Glutamatergic neuron (in vitro differentiated cells): ENCODE measurements at regions not wholly inside any gene's neighbourhood (a gene's known extent, or its start where the extent isn't known, plus 50 kb on each side); places are given as distances from the start of the nearest gene placed in this dataset.

Source experiments
- DNase-seq: peaks from one replicate; pipeline ENCODE4 v3.0.0; 2022
- H3K27ac Mint-ChIP-seq: one replicate; pipeline ENCODE4 v1.8.0; 2020; ENCODE audit warnings: mild to moderate bottlenecking, mixed read lengths, inconsistent platforms; ENCODE audit not compliant: unreplicated experiment
- H3K27me3 Mint-ChIP-seq: one replicate; pipeline ENCODE4 v1.8.0; 2020; ENCODE audit warnings: mild to moderate bottlenecking, moderate library complexity, mixed read lengths, inconsistent platforms; ENCODE audit not compliant: unreplicated experiment
- H3K36me3 Mint-ChIP-seq: one replicate; pipeline ENCODE4 v1.8.0; 2020; ENCODE audit warnings: mild to moderate bottlenecking, mixed read lengths, inconsistent platforms; ENCODE audit not compliant: unreplicated experiment
- H3K4me1 Mint-ChIP-seq: one replicate; pipeline ENCODE4 v1.8.0; 2020; ENCODE audit warnings: mild to moderate bottlenecking, low read depth, mixed read lengths, inconsistent platforms; ENCODE audit not compliant: unreplicated experiment
- H3K4me3 Mint-ChIP-seq: one replicate; pipeline ENCODE4 v1.8.0; 2020; ENCODE audit warnings: mild to moderate bottlenecking, mixed read lengths, inconsistent platforms; ENCODE audit not compliant: unreplicated experiment
- H3K9me3 Mint-ChIP-seq: one replicate; pipeline ENCODE4 v1.8.0; 2020; ENCODE audit warnings: mild to moderate bottlenecking, moderate library complexity, mixed read lengths, inconsistent platforms; ENCODE audit not compliant: unreplicated experiment
- CTCF ChIP-seq: fragments of 200-600 bp; sonication (generic); IDR thresholded peaks from one replicate; pipeline ENCODE4 v1.5.0; 2021; ENCODE audit not compliant: partially characterized antibody, unreplicated experiment

GRCh38 chr7:155399577-155399976, 58.4 kb upstream of the EN2 start:
- Mint-ChIP-seq H3K27me3 (peaks cover 7% of the 10 kb centered on the region), H3K9me3 (peaks cover 5% of the 10 kb centered on the region), H3K4me1 (no peaks in the 10 kb centered on the region)

GRCh38 chr7:155401231-155401630, 56.7 kb upstream of the EN2 start:
- H3K27ac Mint-ChIP-seq, result no peak overlapping the region
- no peak for DNase-seq
- no peaks in the 10 kb centered on the region for H3K36me3 Mint-ChIP-seq
- H3K4me3 Mint-ChIP-seq, result no peak overlapping the region
- H3K4me1 Mint-ChIP-seq, result no peaks in the 10 kb centered on the region
- TF ChIP-seq CTCF, result no peak
- H3K27me3 Mint-ChIP-seq, result peaks cover 4% of the 10 kb centered on the region
- peaks cover 5% of the 10 kb centered on the region for H3K9me3 Mint-ChIP-seq

More at GRCh38 chr7:155399577-155399976, 58.4 kb upstream of the EN2 start:
- Mint-ChIP-seq H3K36me3 (no peaks in the 10 kb centered on the region), H3K27ac (no peak overlapping the region), H3K4me3 (no peak overlapping the region)
- DNase-seq, result no peak
- TF ChIP-seq CTCF, result no peak

- DNase-seq, result no peak
- Mint-ChIP-seq H3K27me3 (peaks cover 4% of the 10 kb centered on the region), H3K27ac (no peak overlapping the region), H3K36me3 (no peaks in the 10 kb centered on the region), H3K9me3 (peaks cover 5% of the 10 kb centered on the region), H3K4me3 (no peak overlapping the region), H3K4me1 (no peaks in the 10 kb centered on the region)
- TF ChIP-seq CTCF, result no peak
Measured at GRCh38 chr7:155401884-155402283, 56.0 kb upstream of the EN2 start.

GRCh38 chr7:155402941-155403340, 55.0 kb upstream of the EN2 start:
- peaks cover 5% of the 10 kb centered on the region for H3K9me3 Mint-ChIP-seq
- H3K4me3 Mint-ChIP-seq, result no peak overlapping the region

GRCh38 chr7:155404976-155405375, 53.0 kb upstream of the EN2 start:
- H3K36me3 Mint-ChIP-seq, result no peaks in the 10 kb centered on the region
- H3K27me3 Mint-ChIP-seq, result peaks cover 4% of the 10 kb centered on the region
- TF ChIP-seq CTCF, result no peak
- H3K9me3 Mint-ChIP-seq, result peaks cover 6% of the 10 kb centered on the region
- DNase-seq, result no peak
- no peaks in the 10 kb centered on the region for H3K4me1 Mint-ChIP-seq
- H3K4me3 Mint-ChIP-seq, result no peak overlapping the region
- no peak overlapping the region for H3K27ac Mint-ChIP-seq

More at GRCh38 chr7:155402941-155403340, 55.0 kb upstream of the EN2 start:
- Mint-ChIP-seq H3K36me3 (no peaks in the 10 kb centered on the region), H3K27me3 (peaks cover 4% of the 10 kb centered on the region), H3K27ac (no peak overlapping the region), H3K4me1 (no peaks in the 10 kb centered on the region)
- no peak for DNase-seq
- no peak for TF ChIP-seq CTCF
